HG02870 (cell line): ENCODE measurements at regions not wholly inside any gene's neighbourhood (a gene's known extent, or its start where the extent isn't known, plus 50 kb on each side); places are given as distances from the start of the nearest gene placed in this dataset.

Experiments
- ATAC-seq: cut with Tn5 transposase; IDR thresholded peaks from one replicate; pipeline ENCODE4 v1.9.1; 2021; ENCODE audit warnings: mild to moderate bottlenecking, moderate library complexity; ENCODE audit not compliant: unreplicated experiment

DNA sequence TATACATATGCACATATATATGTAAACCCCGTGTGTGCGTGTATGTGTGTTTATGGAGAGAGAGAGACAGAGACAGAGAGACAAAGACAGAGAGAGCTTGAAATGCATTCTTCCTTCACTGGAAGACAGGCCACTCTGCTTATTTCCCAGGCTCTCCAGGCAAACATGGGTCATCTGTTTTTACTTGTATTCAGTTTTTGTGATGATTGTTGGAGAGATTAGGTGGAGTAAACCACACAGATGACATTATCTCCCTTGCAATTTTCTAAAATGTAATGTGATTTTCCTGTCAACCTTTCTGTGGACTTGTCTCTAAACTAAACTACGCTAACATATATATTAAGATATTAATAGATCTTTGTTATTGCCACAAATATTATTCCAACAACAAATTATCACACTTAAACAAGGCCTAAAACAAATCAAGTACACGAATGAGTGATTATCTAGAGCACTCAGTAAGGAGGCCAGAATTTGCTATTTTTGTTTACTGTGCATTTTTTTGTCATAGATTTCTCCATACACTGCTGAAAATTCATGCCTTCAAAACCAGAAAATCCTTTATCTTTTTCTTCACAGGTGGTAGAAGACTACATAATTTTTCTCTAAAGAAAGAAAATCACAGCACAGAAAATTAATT is 251.8 kb upstream of the SLIT2 start:
- no peak for ATAC-seq

DNA sequence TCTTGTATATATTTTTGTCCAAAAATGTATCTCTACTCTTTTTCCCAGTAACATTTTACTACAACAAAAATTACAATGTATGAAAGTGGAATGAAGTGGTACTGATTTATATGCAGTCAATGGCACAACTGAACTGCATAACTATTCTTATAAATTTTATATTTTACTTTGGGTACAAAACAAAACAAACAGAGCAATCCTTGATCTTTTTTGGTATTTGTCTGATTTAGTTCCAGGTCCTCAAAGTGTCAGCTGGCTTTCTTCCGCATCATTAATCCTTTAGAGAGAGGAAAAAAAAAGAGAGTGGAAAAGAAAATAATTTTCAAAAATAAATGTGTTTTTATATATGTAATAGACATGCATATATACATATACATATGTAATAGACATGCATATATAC is 252.4 kb upstream of the SLIT2 start:
- no peak for ATAC-seq

GRCh38 chr4:19993242-19993641 is 258.5 kb upstream of the SLIT2 start:
- no peak for ATAC-seq

GRCh38 chr4:19992471-19993093 is 259.1 kb upstream of the SLIT2 start:
- no peak for ATAC-seq

- ATAC-seq, result no peak
Measured at GRCh38 chr4:19987746-19988145, 264.0 kb upstream of the SLIT2 start.

DNA sequence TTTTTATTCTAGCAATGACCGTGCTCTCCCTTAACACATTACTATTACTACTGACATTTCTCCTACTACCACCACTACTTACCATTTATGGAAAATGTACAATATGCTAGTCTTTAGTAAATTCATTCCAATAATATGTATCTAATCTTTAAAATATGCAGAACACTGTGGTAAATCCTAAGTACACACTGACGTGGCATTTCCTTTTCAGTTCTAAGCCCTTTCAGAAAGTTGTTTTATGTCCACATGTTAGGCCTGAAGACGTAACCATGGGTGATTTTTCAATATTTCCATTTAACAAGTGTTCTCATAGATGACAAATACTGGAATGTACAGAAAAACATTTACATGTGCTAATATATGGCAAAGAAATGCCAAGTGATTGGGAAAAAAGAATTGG is 268.6 kb upstream of the SLIT2 start:
- ATAC-seq, result no peak

- ATAC-seq, result no peak
Measured at GRCh38 chr4:19982556-19982955, 269.1 kb upstream of the SLIT2 start.

GRCh38 chr4:19971829-19972228 is 279.9 kb upstream of the SLIT2 start:
- ATAC-seq, result no peak

DNA sequence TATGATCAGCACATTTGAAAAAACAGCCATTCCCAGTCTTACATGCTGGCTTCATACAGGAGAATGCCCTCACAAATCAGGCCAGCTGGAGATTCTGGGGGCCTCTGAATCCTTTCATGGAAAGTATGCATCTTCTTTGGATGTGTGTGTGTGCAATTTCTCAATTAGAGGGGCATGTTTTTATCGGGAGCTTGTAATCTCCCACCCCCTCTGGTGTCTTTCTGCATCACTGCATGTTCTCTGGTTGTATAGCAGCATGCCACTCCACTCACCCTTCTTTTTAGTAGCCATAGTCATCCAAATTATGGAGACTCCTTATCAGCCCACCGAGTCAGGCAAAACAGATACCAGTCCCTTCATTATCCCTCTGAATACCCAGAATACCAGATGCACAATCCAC is 282.2 kb upstream of the SLIT2 start:
- ATAC-seq, result no peak

GRCh38 chr4:19961091-19961490 is 290.6 kb upstream of the SLIT2 start:
- no peak for ATAC-seq

DNA sequence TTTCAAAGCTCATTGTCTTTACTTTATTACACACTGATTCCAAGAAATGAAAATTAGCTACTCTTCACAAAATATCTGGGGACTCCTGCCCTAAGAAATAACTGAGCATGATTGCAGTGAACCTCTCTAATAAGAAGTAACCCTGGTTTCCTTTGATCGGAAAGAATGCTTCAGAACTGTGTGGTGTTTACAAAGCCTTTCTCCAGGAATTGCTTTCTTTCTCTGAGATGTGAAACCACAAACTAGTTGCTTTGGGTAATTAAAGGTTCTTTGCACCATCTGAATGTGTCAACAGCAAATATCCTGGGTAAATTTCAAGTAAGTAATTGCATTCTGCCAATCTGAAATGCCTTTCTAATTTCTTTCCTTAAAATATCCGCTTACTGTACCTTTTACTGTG is 292.9 kb upstream of the SLIT2 start:
- no peak for ATAC-seq

GRCh38 chr4:19947349-19947748 is 304.4 kb upstream of the SLIT2 start:
- no peak for ATAC-seq

- ATAC-seq, result no peak
Measured at GRCh38 chr4:19945979-19946380, 305.7 kb upstream of the SLIT2 start.

DNA sequence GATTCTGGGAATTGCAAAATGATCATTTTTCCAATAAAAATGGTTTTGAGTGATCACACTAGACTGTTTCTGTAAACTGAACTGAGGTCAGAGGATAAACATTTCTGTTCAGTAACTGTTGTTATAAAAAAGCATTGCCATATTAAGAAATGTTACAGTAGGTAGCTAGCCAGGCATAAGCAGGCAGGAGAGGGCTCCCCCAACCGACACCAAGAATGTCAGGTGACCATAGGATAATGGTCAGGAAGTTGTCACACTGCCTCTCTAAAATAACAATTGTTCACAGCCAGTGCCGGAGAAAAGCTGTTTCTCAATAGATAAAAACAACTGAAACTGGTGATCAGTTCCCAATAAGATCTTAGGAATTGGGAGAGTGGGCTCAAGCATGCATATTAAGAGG is 306.2 kb upstream of the SLIT2 start:
- no peak for ATAC-seq

- ATAC-seq, result no peak
Measured at GRCh38 chr4:19944806-19945205, 306.9 kb upstream of the SLIT2 start.

- ATAC-seq, result no peak
Measured at GRCh38 chr4:19944251-19944650, 307.5 kb upstream of the SLIT2 start.

DNA sequence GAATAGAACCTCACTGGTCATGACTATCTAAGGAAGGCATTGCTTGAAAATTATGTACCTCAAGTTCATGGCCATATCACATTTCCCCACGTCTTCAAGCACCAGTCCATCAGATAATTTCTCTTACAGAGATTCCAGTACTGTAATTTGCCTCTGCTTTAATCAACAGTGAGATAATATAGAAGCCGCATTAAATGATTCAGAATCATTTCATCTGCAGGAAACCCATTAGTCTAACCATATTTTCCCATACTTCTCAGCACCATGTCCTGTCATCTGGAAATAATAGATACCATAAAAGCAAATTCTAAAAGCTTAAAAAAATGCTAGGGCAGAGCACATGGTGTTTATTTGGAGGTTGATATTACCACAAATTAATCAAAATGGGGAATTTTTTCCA is 310.3 kb upstream of the SLIT2 start:
- ATAC-seq, result no peak

DNA sequence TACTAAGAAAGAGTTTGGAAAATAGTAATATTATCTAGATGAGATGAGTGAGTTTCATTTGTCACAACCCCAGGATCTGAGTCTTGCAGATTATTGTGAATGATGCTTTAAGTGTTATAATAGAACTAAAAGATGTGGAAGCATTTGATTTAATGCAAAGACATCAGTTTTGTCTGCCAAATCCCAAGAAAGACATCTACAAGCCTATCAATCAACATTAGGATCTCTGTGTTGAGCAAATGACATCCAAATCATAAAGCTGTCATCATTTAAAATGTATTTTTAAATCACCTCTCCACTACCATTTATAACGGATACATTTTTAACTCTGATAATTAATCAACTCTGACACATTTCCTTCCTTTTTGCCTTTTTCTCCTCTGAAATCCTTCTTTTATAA is 310.8 kb upstream of the SLIT2 start:
- ATAC-seq, result no peak

- no peak for ATAC-seq
Measured at GRCh38 chr4:19936476-19936875, 315.2 kb upstream of the SLIT2 start.

DNA sequence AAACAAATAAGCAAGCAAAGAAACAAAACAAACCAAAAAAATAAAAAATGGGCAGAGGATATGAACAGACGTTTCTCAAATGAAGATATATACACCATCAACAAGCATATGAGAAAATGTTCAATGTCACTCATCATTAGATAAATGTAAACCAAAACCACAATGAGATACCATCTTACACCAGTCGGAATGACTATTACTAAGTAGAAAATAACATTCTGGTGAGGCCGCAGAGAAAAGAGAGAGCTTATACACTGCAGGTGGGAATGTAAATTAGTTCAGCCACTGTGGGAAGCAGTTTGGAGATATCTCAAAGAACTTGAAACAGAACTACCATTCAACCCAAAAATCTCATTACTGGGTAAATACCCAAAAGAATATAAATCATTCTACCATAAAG is 321.0 kb upstream of the SLIT2 start:
- no peak for ATAC-seq

GRCh38 chr4:19927381-19927780 is 324.3 kb upstream of the SLIT2 start:
- no peak for ATAC-seq

- no peak for ATAC-seq
Measured at GRCh38 chr4:19925516-19925915, 326.2 kb upstream of the SLIT2 start.

DNA sequence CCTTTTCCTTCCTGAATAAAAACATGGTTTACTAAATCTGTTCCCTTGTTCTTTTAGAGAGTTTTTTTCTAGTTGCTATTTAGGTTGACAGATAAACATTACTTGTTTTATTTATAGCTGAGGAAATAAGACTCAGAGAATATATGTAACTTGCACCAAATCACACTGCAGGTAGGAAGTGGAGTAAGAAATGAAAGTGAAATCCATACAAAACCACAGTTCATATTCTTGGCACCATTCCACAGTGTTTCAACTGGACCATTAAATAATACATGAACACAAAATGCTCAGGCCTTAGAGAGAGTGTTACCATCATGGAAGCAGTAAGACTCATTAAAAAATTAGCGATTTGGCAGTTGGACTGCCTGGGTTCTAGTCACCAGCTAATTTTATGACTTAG is 326.9 kb upstream of the SLIT2 start:
- ATAC-seq, result no peak
